Mesendoderm (in vitro differentiated cells): ENCODE measurements at regions not wholly inside any gene's neighbourhood (a gene's known extent, or its start where the extent isn't known, plus 50 kb on each side); places are given as distances from the start of the nearest gene placed in this dataset.

Source experiments
- DNase-seq: peaks from one replicate; pipeline ENCODE4 v3.0.0; 2013
- H2AK5ac ChIP-seq: 2 replicates; pipeline ENCODE4 v1.6.1; 2013; ENCODE audit warnings: low read length, inconsistent platforms
- H2BK120ac ChIP-seq: 2 replicates; pipeline ENCODE4 v1.6.1; 2013; ENCODE audit warnings: low read depth, mild to moderate bottlenecking, low read length, moderate library complexity, mixed read lengths
- H2BK15ac ChIP-seq: replicated peaks from 2 replicates; pipeline ENCODE4 v1.6.1; 2013; ENCODE audit warnings: low read depth, mild to moderate bottlenecking, moderate library complexity
- H2BK5ac ChIP-seq: 2 replicates; pipeline ENCODE4 v1.6.1; 2013; ENCODE audit warnings: low read length, inconsistent platforms
- H3K18ac ChIP-seq: 2 replicates; pipeline ENCODE4 v1.6.1; 2013; ENCODE audit warnings: mild to moderate bottlenecking, low read length, mixed read lengths
- H3K23ac ChIP-seq: one replicate; pipeline ENCODE4 v1.6.1; 2013; ENCODE audit warnings: low read length
- H3K27ac ChIP-seq: 2 replicates; pipeline ENCODE4 v1.5.1; 2013; ENCODE audit warnings: low read depth, mild to moderate bottlenecking, inconsistent platforms, low read length, moderate library complexity
- H3K27me3 ChIP-seq: 2 replicates; pipeline ENCODE4 v1.6.1; 2013; ENCODE audit warnings: low read length, control low read depth, mild to moderate bottlenecking, inconsistent platforms; ENCODE audit not compliant: insufficient read depth, poor library complexity
- H3K36me3 ChIP-seq: 2 replicates; pipeline ENCODE4 v1.6.1; 2013; ENCODE audit warnings: low read length, inconsistent platforms; ENCODE audit not compliant: control insufficient read depth, insufficient read depth
- H3K4ac ChIP-seq: one replicate; pipeline ENCODE4 v1.6.1; 2013; ENCODE audit warnings: low read depth, mild to moderate bottlenecking, low read length, moderate library complexity
- H3K4me1 ChIP-seq: 2 replicates; pipeline ENCODE4 v1.6.1; 2013; ENCODE audit warnings: low read depth, low read length, inconsistent platforms; ENCODE audit not compliant: control insufficient read depth
- H3K4me2 ChIP-seq: 2 replicates; pipeline ENCODE4 v1.6.1; 2013; ENCODE audit warnings: low read length
- H3K4me3 ChIP-seq: 2 replicates; pipeline ENCODE4 v1.5.1; 2013; ENCODE audit warnings: mild to moderate bottlenecking, low read length
- H3K56ac ChIP-seq: one replicate; pipeline ENCODE4 v1.6.1; 2013; ENCODE audit warnings: low read length
- H3K79me1 ChIP-seq: 2 replicates; pipeline ENCODE4 v1.6.1; 2013; ENCODE audit warnings: low read length, inconsistent platforms
- H3K79me2 ChIP-seq: 2 replicates; pipeline ENCODE4 v1.6.1; 2013; ENCODE audit warnings: mild to moderate bottlenecking, low read length; ENCODE audit not compliant: control insufficient read depth, insufficient read depth
- H3K9ac ChIP-seq: 2 replicates; pipeline ENCODE4 v1.6.1; 2013; ENCODE audit warnings: low read length, inconsistent platforms
- H4K5ac ChIP-seq: one replicate; pipeline ENCODE4 v1.6.1; 2013; ENCODE audit warnings: low read length
- H4K8ac ChIP-seq: one replicate; pipeline ENCODE4 v1.6.1; 2013; ENCODE audit warnings: low read depth, mild to moderate bottlenecking, control low read depth, low read length, moderate library complexity
- WGBS: extraction: QIAGEN DNeasy Blood & Tissue Kit; methylation state at CpG from one replicate; pipeline ENCODE4 v1.1.7; 2013; ENCODE audit warnings: low lambda C conversion rate, missing lambda C conversion rate; ENCODE audit not compliant: insufficient coverage; ENCODE audit errors: extremely low coverage; 5-methylcytosine and 5-hydroxymethylcytosine counted together

- H2BK5ac ChIP-seq, result no peak overlapping the region
- H3K4me1 ChIP-seq, result peaks cover 4% of the 10 kb centered on the region
- no peak overlapping the region for H3K4me3 ChIP-seq
- no peak overlapping the region for H2AK5ac ChIP-seq
- H3K18ac ChIP-seq, result no peak overlapping the region
- no peak overlapping the region for H3K4ac ChIP-seq
- no peak overlapping the region for H2BK120ac ChIP-seq
- no peak overlapping the region for H3K9ac ChIP-seq
- no peak overlapping the region for H4K8ac ChIP-seq
- H3K4me2 ChIP-seq, result no peak overlapping the region
- no peak overlapping the region for H2BK15ac ChIP-seq
- no peak overlapping the region for H3K27ac ChIP-seq
- no peaks in the 10 kb centered on the region for H3K79me2 ChIP-seq
- no peak overlapping the region for H4K5ac ChIP-seq
- H3K23ac ChIP-seq, result no peak overlapping the region
- no peaks in the 10 kb centered on the region for H3K27me3 ChIP-seq
- no peaks in the 10 kb centered on the region for H3K79me1 ChIP-seq
- H3K36me3 ChIP-seq, result no peaks in the 10 kb centered on the region
- no peak overlapping the region for H3K56ac ChIP-seq
- no peak for DNase-seq
These were observed 293.0 kb downstream of the ATPSCKMT start for GRCh38 chr5:9956725-9957124.

GRCh38 chr5:9955586-9955985, 294.1 kb downstream of the ATPSCKMT start:
- Histone ChIP-seq H3K56ac (no peak overlapping the region), H3K79me1 (no peaks in the 10 kb centered on the region), H3K18ac (no peak overlapping the region), H3K4ac (no peak overlapping the region), H2BK5ac (no peak overlapping the region), H3K9ac (no peak overlapping the region), H4K8ac (no peak overlapping the region), H3K27me3 (no peaks in the 10 kb centered on the region), H3K4me1 (peaks cover 4% of the 10 kb centered on the region), H3K79me2 (no peaks in the 10 kb centered on the region), H3K23ac (no peak overlapping the region), H2BK15ac (no peak overlapping the region), H3K36me3 (no peaks in the 10 kb centered on the region), H2BK120ac (no peak overlapping the region), H3K27ac (no peak overlapping the region), H4K5ac (no peak overlapping the region), H3K4me3 (no peak overlapping the region), H2AK5ac (no peak overlapping the region), H3K4me2 (no peak overlapping the region)
- DNase-seq, result no peak
- no CpG with 5 or more reads among the region's 3 CpGs for WGBS

- no peak overlapping the region for H4K8ac ChIP-seq
- no peaks in the 10 kb centered on the region for H3K36me3 ChIP-seq
- no peak overlapping the region for H3K4me3 ChIP-seq
- H3K27ac ChIP-seq, result no peak overlapping the region
- no peaks in the 10 kb centered on the region for H3K79me2 ChIP-seq
- H3K23ac ChIP-seq, result no peak overlapping the region
- H3K18ac ChIP-seq, result no peak overlapping the region
- WGBS, result no CpG with 5 or more reads among the region's 2 CpGs
- no peak for DNase-seq
- no peak overlapping the region for H2AK5ac ChIP-seq
- H3K4ac ChIP-seq, result no peak overlapping the region
- H3K79me1 ChIP-seq, result no peaks in the 10 kb centered on the region
- no peak overlapping the region for H2BK15ac ChIP-seq
- H3K4me2 ChIP-seq, result no peak overlapping the region
- no peak overlapping the region for H4K5ac ChIP-seq
- no peak overlapping the region for H2BK120ac ChIP-seq
- H3K56ac ChIP-seq, result no peak overlapping the region
- H3K4me1 ChIP-seq, result peaks cover 4% of the 10 kb centered on the region
- no peak overlapping the region for H2BK5ac ChIP-seq
- no peak overlapping the region for H3K9ac ChIP-seq
- H3K27me3 ChIP-seq, result no peaks in the 10 kb centered on the region
These were observed 294.8 kb downstream of the ATPSCKMT start for GRCh38 chr5:9954869-9955268.

- no peak overlapping the region for H3K4me3 ChIP-seq
- H3K27ac ChIP-seq, result no peak overlapping the region
- no peak overlapping the region for H2BK5ac ChIP-seq
- H3K4ac ChIP-seq, result no peak overlapping the region
- H3K27me3 ChIP-seq, result no peaks in the 10 kb centered on the region
- H3K18ac ChIP-seq, result no peak overlapping the region
- no peak overlapping the region for H3K23ac ChIP-seq
- H3K36me3 ChIP-seq, result no peaks in the 10 kb centered on the region
- H2BK120ac ChIP-seq, result no peak overlapping the region
- H3K4me2 ChIP-seq, result no peak overlapping the region
- DNase-seq, result peak; percentile 77
- no peak overlapping the region for H4K8ac ChIP-seq
- no peak overlapping the region for H3K9ac ChIP-seq
- no peaks in the 10 kb centered on the region for H3K79me1 ChIP-seq
- H2BK15ac ChIP-seq, result no peak overlapping the region
- H2AK5ac ChIP-seq, result no peak overlapping the region
- no peaks in the 10 kb centered on the region for H3K79me2 ChIP-seq
- peaks cover 4% of the 10 kb centered on the region for H3K4me1 ChIP-seq
- H3K56ac ChIP-seq, result no peak overlapping the region
- WGBS, result no CpG with 5 or more reads among the region's 2 CpGs
- H4K5ac ChIP-seq, result no peak overlapping the region
These were observed 296.0 kb downstream of the ATPSCKMT start for GRCh38 chr5:9953691-9954090.

- Histone ChIP-seq H3K4me3 (no peak overlapping the region), H3K4me1 (peaks cover 11% of the 10 kb centered on the region), H4K5ac (no peak overlapping the region), H3K18ac (no peak overlapping the region), H3K27me3 (no peaks in the 10 kb centered on the region), H3K36me3 (no peaks in the 10 kb centered on the region), H3K56ac (no peak overlapping the region), H3K4ac (no peak overlapping the region), H3K9ac (no peak overlapping the region), H3K79me1 (no peaks in the 10 kb centered on the region), H2BK15ac (no peak overlapping the region), H2BK5ac (no peak overlapping the region), H3K27ac (no peak overlapping the region), H4K8ac (no peak overlapping the region), H2BK120ac (no peak overlapping the region), H3K79me2 (no peaks in the 10 kb centered on the region), H3K23ac (no peak overlapping the region), H3K4me2 (no peak overlapping the region), H2AK5ac (no peak overlapping the region)
- no CpG with 5 or more reads among the region's 6 CpGs for WGBS
- DNase-seq, result peak; percentile 64
These were observed 297.7 kb downstream of the ATPSCKMT start for GRCh38 chr5:9951865-9952516.

- Histone ChIP-seq H3K4me1 (peaks cover 9% of the 10 kb centered on the region), H3K23ac (no peak overlapping the region), H2AK5ac (no peak overlapping the region), H3K27ac (no peak overlapping the region), H2BK15ac (no peak overlapping the region), H3K4me3 (no peak overlapping the region), H3K36me3 (no peaks in the 10 kb centered on the region), H3K56ac (no peak overlapping the region), H4K8ac (no peak overlapping the region), H3K9ac (no peak overlapping the region), H3K4me2 (no peak overlapping the region), H2BK120ac (no peak overlapping the region), H3K79me1 (no peaks in the 10 kb centered on the region), H3K18ac (no peak overlapping the region), H3K79me2 (no peaks in the 10 kb centered on the region), H3K4ac (no peak overlapping the region), H4K5ac (no peak overlapping the region), H3K27me3 (no peaks in the 10 kb centered on the region), H2BK5ac (no peak overlapping the region)
- WGBS, result no CpG with 5 or more reads among the region's 5 CpGs
- no peak for DNase-seq
These were observed 301.7 kb downstream of the ATPSCKMT start for GRCh38 chr5:9947944-9948343.
